GM20000 (cell line): ENCODE measurements at regions not wholly inside any gene's neighbourhood (a gene's known extent, or its start where the extent isn't known, plus 50 kb on each side); places are given as distances from the start of the nearest gene placed in this dataset.
"Not testable (repeated sequence)": the region's sequence is repeated elsewhere in the genome, so short reads cannot be mapped to it uniquely, and the experiment has no call there.

ENCODE experiments used
- DNase-seq: peaks from one replicate; pipeline ENCODE4 v3.0.0; 2012; ENCODE audit warnings: low spot score
- CTCF ChIP-seq: IDR thresholded peaks from 2 replicates; pipeline ENCODE4 v1.5.1; 2012; ENCODE audit warnings: mild to moderate bottlenecking, control low read depth; ENCODE audit errors: extremely low read depth, missing control alignments

DNA sequence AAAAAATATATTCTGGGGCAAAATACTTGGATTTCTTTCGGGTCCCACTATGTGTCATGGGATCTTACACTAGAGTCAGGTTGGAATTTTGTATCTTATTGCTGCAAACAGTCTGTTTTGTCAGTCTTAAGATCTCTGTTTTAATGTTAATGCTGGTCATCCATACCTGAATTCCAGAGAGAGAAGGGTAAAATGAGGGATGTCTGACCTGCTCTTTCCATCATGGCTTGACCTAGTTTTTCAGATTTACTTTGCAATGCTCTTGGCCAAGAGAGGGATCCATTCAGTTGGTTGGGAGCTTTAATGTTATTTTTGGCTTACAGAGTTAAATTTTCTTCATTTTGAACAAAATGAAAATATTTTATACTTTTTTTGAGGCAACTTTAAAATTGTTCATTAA lies 117.2 kb downstream of the CASP12 start:
- TF ChIP-seq CTCF = no peak
- DNase-seq = no peak

DNA sequence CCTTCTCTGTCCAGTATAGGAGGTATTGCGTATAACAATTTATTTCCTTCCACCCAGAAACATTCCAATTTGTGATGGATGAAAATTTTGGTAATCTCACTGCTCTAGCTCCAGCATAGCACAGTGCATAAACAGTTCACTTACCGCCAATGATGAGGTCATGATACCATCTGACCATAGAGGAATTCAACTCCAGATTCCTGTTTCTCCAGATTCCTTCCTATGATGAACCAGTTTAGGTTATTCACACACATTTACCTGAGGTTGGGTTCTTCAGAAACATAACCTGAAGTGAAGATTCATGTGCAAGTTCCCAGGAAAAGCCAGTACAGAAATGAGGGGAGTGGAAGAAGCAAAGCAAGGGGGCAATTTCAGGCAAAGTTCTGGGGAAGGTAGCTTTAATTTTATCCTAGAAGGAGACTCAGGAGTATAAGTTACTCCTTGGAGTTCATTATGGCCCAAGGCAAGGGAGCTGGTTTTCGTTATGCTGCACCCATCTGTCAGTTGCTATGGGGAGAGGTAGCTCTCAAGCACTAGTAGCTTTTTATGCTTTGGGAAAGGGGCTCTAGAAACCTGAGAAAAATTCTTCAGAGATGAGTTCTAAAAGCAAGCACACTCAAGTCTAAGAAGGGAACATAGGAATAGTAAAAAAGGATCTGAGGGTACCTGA lies 121.6 kb downstream of the CASP12 start:
- no peak for DNase-seq

DNA sequence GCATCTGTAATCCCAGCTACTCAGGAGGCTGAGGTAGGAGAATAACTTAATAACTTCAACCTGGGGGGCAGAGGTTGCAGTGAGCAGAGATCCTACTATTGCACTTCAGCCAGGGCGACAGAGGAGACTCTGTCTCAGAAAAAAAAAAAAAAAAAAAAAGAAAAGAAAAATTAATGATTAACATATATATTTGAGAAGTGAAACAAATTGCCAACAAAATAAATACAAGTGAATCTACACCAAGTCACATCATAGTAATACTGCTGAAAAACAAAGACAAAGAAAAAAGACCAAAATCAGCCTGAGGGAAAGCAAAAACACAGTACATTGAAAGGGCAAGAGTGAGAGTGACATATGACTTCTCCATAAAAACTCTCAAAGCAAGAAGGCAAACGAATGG lies 123.7 kb downstream of the CASP12 start:
- no peak for DNase-seq
- no peak for TF ChIP-seq CTCF

More for the DNA sequence above, 121.6 kb downstream of the CASP12 start:
- no peak for TF ChIP-seq CTCF

DNA sequence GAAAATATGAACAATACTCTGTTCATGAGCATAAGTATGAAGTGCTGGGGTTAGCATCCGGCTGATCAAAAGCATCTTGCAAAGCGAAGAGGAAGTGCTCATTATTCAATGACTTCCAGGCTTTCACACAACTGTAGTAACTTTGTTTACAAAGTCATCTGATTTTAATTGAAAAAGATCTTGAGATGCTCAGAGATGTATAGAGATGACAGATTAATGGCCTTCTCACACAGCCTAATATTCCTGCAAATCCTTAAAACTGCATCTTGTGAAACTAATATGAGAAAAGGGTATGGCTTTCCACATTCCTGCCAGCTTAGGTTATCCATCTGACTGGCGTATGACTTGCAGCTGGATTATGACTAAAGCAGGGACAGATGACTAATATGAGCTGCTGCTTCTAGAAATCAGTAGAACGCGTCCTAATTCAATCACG lies 125.4 kb downstream of the CASP12 start:
- TF ChIP-seq CTCF = no peak
- DNase-seq = no peak

DNA sequence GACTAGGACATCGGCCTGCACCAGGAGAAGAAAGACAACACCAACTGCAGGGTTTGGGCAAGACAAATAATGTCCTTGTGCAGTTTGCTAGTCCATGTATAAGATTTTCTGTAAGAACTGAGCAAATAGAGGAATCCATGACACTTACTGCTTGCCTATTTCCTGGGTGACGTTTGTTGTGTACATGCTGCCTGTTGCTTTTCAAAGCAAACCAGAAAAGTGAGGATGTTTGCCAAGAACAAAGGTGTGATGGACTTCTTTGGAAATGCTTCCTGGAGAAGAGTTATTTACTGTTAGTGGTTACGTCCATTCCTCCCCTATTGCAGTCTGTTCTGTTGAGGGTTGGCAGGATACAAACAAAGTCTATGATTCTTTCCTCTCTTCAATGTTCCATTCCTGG lies 126.5 kb downstream of the CASP12 start:
- no peak for DNase-seq
- no peak for TF ChIP-seq CTCF

- DNase-seq = not testable (repeated sequence)
Observed at GRCh38 chr11:104771046-104771445, 127.2 kb downstream of the CASP12 start.

DNA sequence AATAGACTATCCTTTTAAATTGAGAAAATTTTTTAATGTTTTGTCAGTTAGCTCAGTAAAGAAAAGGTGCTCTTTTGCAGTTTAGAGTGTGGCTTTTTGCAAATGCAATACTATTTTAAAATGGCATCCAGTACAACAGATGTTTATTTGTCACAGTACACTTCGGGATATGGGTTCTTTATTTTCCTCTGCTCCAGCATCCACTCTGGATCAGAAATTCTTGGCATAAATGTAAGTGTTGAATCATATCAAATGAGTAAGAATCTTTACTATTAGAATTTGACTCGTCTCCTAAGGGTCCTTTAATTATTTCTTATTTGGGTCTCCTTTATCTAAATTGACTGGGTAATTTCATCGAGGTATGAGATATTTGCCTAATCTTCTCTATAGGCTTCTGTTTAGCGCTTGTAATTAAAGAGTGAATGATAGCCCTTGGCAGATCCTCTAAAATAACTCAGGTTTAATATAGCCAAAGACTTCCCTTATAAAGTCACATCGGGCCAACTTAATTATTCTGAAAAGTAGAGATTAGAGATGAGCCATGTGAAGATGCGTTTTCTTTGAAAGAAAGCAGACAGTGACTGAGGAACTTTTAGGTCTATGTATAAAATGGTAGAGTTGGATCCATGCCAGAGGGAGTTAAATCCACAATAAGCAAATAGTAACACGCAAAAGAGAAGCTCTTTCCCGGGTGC lies 132.7 kb downstream of the CASP12 start:
- no peak for TF ChIP-seq CTCF
- no peak for DNase-seq

GRCh38 chr11:104764710-104765045 lies 133.6 kb downstream of the CASP12 start:
- no peak for TF ChIP-seq CTCF
- no peak for DNase-seq
